CD4-positive, alpha-beta T cell treated with Interleukin-21 for 1 hour (primary cell): ENCODE measurements at regions not wholly inside any gene's neighbourhood (a gene's known extent, or its start where the extent isn't known, plus 50 kb on each side); places are given as distances from the start of the nearest gene placed in this dataset.
"Not testable (repeated sequence)": the region's sequence is repeated elsewhere in the genome, so short reads cannot be mapped to it uniquely, and the experiment has no call there.

Source experiments
- DNase-seq: peaks from one replicate; pipeline ENCODE4 v3.0.0-alpha.2; 2020

- peak; percentile 2 for DNase-seq
Measured at GRCh38 chr5:96483878-96484277, 50.8 kb upstream of the PCSK1 start.

DNA sequence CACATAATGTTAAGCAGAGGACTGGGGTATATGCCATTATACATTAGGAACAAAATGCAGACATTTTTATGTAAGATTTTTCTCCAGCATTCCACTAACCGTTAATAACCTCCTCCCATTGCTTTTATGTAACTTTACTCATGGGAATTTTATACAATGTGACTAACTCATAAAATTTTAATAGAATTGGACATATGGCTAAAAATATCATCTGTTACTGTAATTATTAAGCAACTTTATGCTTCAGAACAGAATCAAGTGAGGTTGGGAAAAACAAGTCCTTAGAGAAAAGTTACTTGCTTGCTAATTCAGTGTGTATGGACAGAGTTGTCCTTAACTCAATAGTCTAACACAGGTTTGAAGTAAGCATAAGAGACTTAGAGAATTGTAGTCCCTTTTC lies 54.8 kb upstream of the PCSK1 start:
- DNase-seq: no peak

DNA sequence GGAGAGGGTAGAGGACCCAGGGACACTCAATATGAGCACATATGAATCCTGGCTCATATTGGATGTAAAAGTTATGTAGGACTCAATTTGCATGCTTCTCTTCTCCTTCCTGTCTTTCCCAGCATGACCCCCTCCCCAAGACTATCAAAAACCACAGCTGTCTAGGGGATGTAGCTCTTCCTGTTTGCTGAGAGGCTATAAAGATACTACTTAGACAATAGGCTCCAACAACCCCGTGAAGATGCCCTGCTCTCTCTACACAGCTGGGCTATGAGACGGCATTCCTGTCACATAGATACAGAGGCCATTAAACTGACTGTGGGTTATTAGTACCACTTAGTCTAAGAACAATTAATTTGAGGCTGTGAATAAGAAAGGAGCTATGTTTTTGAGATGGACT lies 56.5 kb upstream of the PCSK1 start:
- DNase-seq: no peak

DNA sequence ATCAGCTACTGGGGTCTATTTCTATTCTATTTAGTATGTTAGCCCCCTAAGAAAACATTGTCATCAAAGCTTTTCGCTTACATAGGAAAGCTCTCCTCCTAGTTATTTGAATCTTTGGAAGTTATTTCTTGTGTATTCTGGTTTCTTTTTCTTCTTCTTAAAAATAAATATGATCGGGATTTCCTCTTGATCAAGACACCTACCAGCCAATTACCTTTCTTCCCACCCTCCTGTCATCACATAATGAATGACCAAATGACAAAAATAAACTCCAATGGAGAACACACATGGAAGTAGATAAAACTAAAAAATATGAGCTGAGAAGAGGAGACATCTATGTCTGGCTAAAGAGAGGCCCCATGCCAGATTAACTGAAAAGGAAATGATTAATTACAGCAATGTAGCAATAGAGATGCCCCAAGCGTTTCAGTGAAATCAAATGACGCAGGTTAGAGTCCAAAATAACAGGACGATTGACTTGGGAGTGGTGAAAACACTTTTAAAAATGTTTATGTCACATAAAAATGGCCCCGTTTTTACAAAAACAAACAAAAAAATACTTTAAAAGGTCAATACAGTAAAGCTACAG lies 59.5 kb upstream of the PCSK1 start:
- DNase-seq: no peak

DNA sequence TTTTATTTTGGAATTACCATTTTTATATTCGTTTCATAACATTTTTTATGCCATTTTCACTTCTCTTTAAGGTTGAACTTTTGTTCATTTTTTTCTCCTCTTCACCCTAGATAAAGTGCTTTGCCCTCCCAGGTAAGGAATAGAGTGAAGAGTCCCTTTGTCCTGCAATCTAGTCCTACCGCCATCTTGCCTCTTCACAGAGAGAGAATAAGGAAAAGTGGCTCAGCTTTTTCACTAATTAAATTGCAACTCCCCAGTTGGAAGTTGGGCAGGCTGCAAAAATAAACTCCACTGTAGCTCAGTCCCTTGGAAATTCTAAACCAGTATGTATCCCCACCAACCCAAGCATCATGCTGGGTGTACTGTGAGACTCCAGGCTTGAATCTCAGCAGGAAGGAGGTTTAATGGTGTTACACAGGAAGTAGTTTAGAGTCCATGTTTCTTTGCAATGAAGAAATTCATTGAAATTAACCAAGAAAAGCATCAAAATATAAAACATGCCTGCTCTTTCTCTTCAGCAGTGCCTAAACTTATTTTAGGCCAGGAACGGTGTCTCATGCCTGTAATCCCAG lies 60.3 kb upstream of the PCSK1 start:
- no peak for DNase-seq

- DNase-seq: not testable (repeated sequence)
Measured at GRCh38 chr5:96495412-96495811, 62.4 kb upstream of the PCSK1 start.

DNA sequence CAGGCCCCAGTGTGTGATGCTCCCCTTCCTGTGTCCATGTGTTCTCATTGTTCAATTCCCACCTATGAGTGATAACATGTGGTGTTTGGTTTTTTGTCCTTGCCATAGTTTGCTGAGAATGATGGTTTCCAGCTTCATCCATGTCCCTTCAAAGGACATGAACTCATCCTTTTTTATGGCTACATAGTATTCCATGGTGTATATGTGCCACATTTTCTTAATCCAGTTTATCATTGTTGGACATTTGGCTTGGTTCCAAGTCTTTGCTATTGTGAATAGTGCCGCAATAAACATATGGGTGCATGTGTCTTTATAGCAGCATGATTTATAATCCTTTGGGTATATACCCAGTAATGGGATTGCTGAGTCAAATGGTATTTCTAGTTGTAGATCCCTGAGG lies 64.0 kb upstream of the PCSK1 start:
- DNase-seq: not testable (repeated sequence)

DNA sequence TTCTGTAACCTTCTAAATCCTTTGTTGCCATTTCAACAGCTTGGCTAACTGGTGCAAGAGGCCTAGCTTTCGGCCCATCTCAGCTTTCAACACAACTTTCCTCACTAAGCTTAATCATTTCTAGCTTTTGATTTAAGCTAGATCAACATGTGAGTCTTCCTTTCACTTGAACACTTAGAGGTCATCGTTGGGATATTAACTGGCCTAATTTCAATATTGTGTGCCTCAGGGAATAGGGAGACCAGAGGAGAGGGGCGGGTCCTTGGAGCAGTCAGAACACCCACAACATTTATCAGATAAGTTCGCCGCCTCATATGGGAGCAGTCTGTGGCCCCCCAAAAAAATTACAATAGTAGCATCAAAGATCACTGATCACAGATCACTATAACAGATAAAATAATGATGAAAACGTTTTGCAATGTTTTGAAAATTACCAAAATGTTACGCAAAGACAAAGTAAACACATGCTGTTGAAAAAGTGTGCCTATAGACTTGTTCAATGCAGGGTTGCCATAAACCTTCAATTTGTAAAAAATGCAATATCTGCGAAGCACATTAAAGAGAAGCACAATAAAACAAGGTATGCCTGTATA lies 66.8 kb upstream of the PCSK1 start:
- no peak for DNase-seq

- DNase-seq: no peak
Measured at GRCh38 chr5:96501991-96502646, 69.1 kb upstream of the PCSK1 start.

DNA sequence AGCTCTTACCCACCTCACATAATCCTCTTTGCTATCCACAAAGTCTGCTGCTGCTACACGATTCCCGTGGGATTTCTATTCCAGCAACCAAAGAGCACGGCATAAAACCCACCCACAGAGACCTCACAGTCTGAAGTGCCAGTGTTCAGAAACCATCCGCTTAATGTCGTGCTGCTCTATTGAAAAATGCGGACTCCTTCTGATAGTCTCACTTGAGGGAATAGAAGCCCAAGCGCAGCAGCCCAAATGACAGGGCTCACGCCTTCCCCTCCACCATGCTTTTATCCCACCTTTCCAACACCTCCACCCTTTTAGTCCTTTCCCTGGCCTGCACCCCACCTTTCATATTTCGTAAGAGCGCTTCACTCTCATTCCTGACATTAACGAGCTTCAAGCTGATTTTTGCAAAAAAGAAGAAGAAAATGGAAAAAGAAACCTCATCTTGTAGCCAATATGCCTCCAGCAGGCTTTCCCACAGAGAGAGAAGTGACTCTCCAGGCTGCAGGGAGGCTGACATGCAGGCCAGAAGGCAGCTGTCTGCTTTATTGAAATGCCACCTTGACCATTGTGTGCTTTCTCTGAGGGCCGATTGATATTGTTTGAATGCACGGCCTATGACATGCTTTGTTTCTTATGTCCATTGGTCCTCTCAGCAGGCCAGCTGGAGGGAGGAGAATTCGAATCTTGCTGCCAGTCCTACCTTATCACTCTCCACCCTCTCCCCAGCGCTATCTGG lies 70.6 kb upstream of the PCSK1 start:
- DNase-seq: no peak

DNA sequence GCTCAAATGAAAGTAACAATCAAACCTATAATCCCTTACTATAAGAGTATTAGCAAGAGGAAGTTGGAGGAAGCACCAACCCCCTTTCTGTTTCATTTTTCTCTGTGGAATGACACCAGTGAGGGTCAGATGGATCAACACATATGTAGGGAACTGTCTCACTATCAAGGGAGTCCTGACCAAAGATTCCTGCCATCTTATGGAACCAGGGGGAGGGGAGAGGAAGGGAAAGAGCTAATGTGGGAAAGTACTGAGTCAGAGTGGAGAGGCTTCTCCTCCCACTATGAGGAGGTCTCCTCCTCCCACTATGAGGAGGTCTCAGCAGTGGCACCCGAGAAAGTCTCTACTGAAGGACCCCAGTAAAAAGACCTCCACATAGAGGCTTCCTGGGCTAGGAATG lies 73.3 kb upstream of the PCSK1 start:
- DNase-seq: no peak

DNA sequence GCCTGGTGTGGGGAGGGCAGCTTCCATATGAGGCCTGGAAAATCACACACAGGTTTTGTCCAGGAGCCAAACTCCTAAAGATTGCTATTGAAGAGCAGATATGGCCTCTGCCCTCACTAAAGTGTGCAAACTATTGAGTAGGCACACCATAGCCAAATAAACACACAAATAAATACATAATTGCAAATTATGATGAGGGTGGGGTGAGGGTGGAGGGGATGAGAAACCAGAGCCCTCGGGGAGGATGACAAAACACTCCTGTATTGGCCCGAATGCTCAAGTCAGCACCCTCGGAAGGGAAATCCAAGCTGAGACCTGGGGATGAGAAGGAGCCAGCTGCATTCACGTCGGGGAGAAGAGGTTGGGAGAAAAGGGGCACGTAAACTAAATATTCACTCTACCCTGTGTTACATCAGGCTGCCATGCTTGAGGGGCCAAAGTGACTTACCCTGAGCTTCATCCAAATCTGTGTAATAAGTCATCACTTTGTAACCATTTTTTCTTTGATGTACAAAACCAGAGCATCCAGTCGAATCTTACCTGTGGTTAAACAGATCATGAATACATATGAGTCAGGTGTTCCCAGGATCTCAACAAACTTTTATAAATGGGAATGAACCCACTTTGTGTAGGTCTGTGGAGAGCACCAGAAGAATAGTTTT lies 73.9 kb upstream of the PCSK1 start:
- no peak for DNase-seq

GRCh38 chr5:96509316-96509715 lies 76.3 kb upstream of the PCSK1 start:
- DNase-seq: no peak

DNA sequence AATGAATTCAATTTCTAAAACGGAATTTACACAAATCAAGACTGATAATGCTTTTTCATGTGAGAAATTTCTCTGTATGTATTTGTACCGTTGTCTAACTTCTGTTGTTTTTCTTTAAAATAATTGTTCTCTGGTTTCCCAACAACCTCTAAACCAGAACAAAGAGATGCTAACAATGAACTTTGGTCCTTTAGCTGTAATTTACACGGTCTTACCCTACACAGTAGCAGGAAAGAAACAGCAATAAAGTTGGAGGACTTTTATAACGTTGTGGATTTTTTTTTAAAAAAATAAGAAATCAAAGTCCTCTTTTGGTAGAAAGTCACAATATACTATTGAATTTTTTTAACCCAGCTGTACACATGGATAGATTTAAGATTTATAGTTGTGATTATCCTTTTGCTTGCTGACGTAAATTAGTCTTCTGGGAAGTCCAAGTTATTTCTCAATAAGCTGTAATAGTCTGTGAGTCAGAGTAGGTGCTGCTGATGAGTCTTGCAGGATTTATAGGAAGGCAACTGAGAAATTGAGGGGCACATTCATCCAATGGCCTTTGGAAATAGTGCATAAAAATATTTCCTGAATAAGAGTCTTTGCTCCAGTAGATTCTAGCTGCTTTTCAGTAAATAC lies 76.8 kb upstream of the PCSK1 start:
- DNase-seq: no peak

GRCh38 chr5:96516631-96517071 lies 83.6 kb upstream of the PCSK1 start:
- DNase-seq: no peak

- no peak for DNase-seq
Measured at GRCh38 chr5:96517295-96517694, 84.2 kb upstream of the PCSK1 start.

GRCh38 chr5:96520345-96520744 lies 87.3 kb upstream of the PCSK1 start:
- no peak for DNase-seq

DNA sequence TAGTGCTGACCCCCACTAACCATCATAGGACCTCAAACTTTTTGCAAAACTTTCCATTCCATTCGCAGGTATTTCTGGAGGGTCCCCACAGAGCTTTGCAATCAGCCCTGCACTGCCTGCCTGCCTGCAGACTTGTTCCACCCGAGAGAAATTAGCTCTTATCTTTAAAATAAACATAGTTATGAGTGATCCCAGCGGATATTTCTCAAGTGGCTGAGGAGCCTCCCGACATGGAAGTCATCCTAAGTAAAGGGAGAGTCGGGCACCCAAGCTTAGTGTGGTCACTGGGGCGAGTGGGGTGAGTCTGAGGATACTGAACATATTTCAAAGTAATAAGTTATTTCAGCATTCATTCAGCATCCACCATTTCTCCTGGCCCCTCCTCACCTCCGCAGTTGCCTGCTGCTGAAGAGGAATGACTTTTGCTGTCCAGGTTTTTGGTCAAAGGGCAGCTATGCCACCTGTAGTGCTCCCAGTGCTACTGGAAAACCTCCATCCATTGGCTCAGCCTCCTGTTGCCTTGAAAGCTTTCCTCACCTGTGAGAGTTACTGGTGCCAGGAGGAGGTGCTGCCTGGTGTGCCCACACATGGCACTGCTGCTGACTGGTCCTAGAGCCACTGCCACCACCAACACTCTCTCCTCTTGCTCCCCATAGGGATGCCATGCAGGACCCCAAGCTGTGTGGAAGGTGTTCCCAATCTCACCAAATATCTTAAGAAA lies 89.7 kb upstream of the PCSK1 start:
- DNase-seq: no peak

DNA sequence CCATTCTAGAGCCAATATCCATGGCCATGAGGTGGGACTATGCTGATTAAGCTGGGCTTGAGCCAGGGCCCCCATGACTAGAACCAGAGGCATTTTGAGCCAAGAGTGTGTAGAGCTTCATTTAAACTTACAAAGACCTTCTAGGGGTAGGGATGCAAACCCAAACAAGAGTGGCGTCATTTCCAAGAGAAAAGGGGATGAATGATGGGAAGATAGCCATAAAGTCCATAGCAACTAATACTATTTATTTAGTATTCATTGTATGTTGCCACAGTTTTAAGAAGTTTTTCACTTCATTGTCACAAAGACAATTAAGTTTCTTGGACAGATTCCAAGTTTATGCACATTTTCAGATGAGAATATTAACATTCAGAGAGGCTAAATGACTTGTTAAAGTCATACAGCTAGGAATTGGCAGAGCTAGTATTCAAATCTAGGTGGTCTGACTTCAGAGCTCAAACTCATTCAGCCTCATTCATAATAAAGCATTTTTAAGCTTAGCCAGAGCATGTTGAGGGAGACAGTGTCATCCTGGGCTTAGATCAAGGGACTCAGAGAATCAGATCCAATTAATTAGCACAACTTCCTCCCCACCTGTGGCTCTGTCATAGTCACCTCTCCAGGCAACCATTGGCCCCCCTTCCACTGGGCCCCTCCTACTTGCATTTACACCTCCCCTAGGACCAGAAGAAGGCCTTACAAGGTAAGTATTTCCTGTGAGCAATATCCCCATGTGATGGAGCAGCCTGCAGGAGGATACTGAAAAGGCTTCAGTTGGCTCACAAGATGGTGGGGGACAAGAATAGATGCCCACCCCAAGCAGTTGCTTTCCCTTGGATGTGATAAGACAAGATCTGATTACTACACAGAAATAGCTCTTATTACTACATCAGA lies 95.0 kb upstream of the PCSK1 start:
- no peak for DNase-seq

DNA sequence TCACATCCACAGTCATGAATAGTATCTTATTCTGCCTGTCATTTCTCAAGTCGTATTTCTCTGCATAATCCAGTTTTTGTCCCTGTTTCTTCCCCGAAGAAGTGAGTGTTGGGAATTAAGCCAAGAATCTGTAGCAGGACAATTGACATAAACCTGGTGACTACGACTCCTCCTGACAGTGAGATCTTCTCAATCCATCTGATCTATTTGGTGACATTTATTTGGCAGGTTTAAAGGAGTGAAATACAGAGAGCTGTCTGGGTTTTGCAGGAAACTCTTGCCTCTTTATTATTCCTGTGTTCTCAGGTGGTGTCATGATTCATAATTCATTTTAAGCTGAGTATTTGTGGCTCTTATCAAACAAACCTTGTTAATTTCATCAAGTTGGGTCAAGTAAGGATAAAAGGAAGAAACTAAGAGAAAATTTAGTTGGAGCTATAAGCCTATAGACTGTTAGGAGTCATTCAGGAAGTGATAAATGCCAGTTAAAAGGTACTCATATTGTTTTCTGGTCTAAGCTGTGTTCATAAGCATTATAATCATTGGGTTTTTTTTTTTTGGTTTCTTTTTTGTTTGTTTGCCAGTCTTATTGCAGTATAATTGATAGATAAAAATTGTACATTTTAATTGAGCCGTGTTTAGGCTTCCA lies 95.9 kb upstream of the PCSK1 start:
- no peak for DNase-seq
